SK-N-SH (cell line): ENCODE measurements at regions not wholly inside any gene's neighbourhood (a gene's known extent, or its start where the extent isn't known, plus 50 kb on each side); places are given as distances from the start of the nearest gene placed in this dataset.
A peak's percentile ranks its signal among the peaks of the same experiment; 100 is the strongest.

Experiments
- YY1 ChIP-seq: IDR thresholded peaks from 2 replicates; pipeline ENCODE4 v1.4.0; 2012; ENCODE audit warnings: low read depth, mild to moderate bottlenecking
- TF ChIP-seq, protein P1 (sequence below): IDR thresholded peaks from 2 replicates; pipeline ENCODE4 v1.4.0; 2012; ENCODE audit warnings: low read depth, borderline replicate concordance
- TF ChIP-seq, protein P2 (sequence below): fragments of 200-600 bp; sonication (generic); IDR thresholded peaks from 2 replicates; pipeline ENCODE4 v1.6.1; 2017; ENCODE audit warnings: antibody characterized with exemption, mild to moderate bottlenecking, moderate library complexity

DNA sequence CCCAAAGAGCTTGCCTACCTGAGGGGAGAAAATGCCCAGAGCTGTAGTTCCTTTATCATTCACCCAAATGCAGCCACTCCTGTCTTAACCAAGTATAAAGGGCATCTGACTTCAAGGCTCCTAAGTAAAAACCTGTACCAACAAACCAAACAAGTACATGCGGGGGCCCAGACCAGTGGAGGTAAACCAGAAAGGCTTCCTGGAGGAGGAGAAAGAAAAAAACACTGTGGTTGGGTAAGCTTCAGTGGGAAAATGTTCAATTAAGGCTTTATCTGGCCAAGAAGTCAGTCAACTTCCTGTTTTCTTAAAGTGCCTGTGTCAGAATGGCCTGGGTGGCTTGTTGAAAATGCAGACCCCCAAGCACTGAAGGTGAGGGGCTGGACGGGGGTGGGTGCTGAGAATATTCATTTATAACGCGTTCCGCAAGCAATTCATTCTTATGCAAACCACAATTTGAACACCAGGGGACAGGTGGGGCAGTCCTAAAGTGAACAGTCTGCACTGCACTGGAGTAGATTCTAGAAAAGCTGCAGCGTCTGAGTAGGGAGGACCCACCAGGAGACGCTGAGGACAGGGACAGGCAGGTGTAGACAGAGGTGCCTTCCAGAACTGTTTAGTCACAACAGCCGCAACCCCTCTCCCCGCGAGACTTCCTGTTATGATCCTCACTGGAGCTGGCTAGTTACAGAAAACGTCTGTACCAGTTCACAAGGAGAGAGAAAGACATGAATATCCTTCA is 467.1 kb downstream of the SOX9 start:
- TF ChIP-seq, protein P1, sequence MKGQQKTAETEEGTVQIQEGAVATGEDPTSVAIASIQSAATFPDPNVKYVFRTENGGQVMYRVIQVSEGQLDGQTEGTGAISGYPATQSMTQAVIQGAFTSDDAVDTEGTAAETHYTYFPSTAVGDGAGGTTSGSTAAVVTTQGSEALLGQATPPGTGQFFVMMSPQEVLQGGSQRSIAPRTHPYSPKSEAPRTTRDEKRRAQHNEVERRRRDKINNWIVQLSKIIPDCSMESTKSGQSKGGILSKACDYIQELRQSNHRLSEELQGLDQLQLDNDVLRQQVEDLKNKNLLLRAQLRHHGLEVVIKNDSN = no peak
- TF ChIP-seq YY1 = no peak
- TF ChIP-seq, protein P2, sequence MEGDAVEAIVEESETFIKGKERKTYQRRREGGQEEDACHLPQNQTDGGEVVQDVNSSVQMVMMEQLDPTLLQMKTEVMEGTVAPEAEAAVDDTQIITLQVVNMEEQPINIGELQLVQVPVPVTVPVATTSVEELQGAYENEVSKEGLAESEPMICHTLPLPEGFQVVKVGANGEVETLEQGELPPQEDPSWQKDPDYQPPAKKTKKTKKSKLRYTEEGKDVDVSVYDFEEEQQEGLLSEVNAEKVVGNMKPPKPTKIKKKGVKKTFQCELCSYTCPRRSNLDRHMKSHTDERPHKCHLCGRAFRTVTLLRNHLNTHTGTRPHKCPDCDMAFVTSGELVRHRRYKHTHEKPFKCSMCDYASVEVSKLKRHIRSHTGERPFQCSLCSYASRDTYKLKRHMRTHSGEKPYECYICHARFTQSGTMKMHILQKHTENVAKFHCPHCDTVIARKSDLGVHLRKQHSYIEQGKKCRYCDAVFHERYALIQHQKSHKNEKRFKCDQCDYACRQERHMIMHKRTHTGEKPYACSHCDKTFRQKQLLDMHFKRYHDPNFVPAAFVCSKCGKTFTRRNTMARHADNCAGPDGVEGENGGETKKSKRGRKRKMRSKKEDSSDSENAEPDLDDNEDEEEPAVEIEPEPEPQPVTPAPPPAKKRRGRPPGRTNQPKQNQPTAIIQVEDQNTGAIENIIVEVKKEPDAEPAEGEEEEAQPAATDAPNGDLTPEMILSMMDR = 0 out of 2 replicates have a peak, but pooled peaks have one; percentile 19
